Suprapubic skin (tissue), 4 donors: ENCODE measurements at regions not wholly inside any gene's neighbourhood (a gene's known extent, or its start where the extent isn't known, plus 50 kb on each side); places are given as distances from the start of the nearest gene placed in this dataset.

Experiments
- CTCF ChIP-seq, 2 donors: fragments of 200-600 bp in 1 of 2; fragments of 450-650 bp in 1 of 2; sonication (generic) in 1 of 2; IDR thresholded peaks; one replicate each; pipeline ENCODE4 v1.5.1; 2016 to 2019; ENCODE audit warnings: antibody characterized with exemption in 2 of 2, mild to moderate bottlenecking in 1 of 2, moderate library complexity in 1 of 2
- EP300 ChIP-seq: sonication (generic); formaldehyde crosslinking; IDR thresholded peaks from one replicate; pipeline ENCODE4 v1.6.1; 2017; ENCODE audit warnings: antibody characterized with exemption
- POLR2A ChIP-seq, 2 donors: fragments of 450-650 bp; IDR thresholded peaks; one replicate each; pipeline ENCODE4 v1.6.1; 2017; ENCODE audit warnings: antibody characterized with exemption in 2 of 2, mild to moderate bottlenecking in 2 of 2, moderate library complexity in 2 of 2
- POLR2AphosphoS5 ChIP-seq, 3 donors: sonication (generic); formaldehyde crosslinking; IDR thresholded peaks; one replicate each; pipeline ENCODE4 v1.6.1; 2017; ENCODE audit warnings: antibody characterized with exemption in 3 of 3

- TF ChIP-seq POLR2A (IDR thresholded peaks at IDR 0.05) (no peak), CTCF (IDR thresholded peaks at IDR 0.05) (no peak), POLR2AphosphoS5 (IDR thresholded peaks at IDR 0.05) (no peak), EP300 (no peak)
Observed at GRCh38 chr13:89610881-89611280, 1736.6 kb upstream of the MIR17HG start.
